Activated CD4-positive, alpha-beta T cell treated with anti-CD3 and anti-CD28 coated beads for 24 hours (primary cell): ENCODE measurements at regions not wholly inside any gene's neighbourhood (a gene's known extent, or its start where the extent isn't known, plus 50 kb on each side); places are given as distances from the start of the nearest gene placed in this dataset.

Experiments
- DNase-seq, 2 donors: peaks; one replicate each; pipeline ENCODE4 v3.0.0-alpha.2; 2020; ENCODE audit warnings: low read depth in 2 of 2

DNA sequence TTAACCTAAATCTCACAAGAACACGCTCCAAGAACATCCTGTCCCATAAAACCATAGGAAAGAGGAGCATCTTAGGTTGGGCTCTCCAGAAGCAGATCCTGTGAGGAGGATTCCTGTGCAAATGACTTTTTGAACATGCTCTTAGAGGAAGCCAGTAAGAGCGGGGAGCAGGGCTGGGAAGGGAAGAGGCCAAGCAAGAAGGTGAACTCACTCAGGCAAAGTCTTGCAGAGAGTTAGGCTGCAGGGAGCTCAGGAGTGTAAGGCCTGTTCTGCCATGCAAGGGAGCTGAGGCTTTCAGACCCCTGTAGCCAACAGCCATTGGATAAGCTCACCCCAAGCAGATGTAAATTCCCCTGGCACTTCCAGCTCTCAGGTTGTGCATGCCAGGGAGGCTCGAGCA is 63.6 kb upstream of the LY86 start:
- DNase-seq, result no peak

DNA sequence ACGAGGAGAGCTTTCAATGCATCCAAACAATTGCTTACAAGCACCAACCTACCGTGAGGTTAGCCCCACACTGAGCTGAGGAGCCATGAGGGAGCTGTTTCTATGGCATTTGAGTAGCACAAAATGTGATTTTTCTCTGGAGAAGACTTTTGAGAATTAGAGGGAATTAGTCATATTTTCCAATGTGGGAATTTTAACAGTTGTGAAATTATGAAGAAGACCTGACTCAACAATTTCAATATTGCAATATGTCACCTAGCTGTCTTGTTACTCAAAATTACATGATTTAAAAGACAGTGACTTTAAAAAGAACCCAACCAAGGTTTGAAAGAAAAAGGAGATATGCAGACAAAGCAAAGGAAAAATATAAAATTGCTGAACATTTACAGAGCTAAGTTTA is 62.6 kb upstream of the LY86 start:
- DNase-seq, result no peak

DNA sequence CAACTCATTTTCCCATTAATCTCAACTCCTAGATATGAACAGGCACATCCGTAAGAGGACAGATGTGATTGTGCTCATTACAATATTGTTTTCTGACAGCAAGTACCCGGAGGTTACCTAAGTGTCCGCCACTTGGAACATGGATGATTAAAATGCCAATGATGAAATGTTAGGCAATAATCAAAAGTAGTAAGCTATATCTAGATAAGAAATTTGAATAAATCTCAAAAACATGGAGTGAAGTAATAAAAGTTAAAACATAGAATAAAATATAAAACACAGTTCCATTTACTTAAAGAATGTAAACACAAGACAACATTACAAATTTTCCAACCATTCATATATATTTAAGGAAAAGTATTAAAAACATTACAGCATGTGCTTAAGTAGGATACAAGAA is 59.2 kb upstream of the LY86 start:
- no peak for DNase-seq

DNA sequence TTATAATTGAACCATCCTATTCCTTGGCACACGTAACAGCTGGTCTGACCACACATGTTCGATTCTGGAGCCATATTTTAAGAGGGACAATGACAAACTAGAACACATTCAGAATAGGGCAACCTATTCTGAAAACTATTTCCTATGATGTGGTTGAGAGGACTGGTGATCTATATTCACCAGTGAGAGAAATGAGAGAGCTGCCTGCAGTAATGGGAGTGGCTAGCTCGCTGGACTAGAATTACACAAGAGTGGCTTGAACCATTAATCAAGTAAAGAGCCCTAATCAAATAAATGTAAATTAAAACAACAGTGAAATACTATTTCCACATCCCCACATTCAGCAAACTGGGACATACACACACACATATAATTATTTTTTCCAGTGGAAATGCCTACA is 55.3 kb upstream of the LY86 start:
- no peak for DNase-seq

DNA sequence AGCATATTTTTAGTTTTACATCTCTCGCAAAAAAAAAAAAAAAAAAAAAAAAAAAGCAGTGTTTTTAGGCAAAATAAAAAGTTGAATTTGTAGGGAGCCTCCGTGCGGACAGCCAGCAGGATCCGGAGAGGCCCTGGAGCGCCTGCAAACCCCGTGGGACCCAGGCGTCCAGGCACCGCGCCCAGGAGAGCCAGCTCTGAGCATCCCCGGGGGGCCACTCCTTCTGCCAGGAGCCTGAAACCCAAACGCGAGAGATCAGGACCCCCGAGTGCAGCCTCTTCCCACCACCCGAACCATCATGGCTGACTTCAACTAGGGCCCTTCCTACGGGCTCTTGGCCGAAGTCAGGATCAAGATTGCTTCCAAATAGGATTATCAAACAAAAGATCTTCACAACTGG is 54.1 kb upstream of the LY86 start:
- DNase-seq, result no peak

DNA sequence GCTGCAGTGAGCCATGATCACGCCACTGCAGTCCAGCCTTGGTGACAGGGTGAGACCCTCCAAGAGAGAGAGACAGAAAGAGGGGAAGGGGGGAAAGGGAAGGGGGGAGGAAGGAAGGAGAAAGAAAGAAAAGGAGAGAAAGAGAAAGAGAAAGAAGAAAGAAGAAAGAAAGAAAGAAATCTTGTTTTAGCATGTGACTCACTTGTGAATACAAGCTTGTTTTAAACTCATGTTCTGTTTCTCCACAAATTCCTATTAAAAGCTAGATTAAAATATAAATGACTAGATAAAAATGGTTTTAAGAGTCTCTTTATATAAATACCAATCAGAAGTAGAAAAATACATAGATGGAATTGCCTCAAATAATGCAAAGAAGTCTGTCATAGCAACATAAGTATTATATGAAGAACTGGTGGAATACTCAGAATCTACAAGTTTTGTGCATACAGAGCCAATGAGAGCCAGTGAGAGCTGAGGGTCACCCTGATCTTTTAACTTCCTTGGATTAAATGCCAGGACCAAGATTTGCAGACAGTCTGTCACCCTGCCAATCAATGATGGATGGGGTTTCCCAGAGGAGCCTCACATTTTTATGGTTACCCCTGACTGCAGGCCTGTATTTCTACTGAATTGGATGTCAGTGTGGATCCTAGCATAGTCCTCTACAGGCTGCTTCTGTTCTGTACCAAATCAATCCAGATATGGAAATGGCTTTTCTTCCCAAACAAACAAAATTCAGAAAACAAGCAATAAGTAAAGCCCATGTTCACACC is 50.8 kb upstream of the LY86 start:
- DNase-seq, result no peak

DNA sequence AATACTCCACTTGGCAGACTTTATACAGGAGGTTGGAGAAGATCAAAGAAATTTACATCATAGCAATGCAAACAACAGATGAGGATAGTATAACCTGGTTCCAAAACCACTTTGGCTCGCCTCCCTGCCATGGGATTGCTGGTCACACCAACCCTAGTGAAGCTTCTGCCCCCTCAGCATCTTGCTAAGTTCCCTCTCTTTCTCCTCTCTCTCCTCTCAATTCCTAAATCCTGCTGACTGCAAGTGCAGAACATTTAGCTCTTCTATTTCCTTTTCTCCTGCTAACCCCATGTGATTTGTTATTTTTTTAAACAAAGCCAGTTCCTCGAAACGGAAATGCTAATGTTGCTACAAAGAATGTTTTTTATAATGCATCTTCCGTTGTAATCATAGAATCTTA is 50.3 kb upstream of the LY86 start:
- no peak for DNase-seq
